ENCODE measurements at regions not wholly inside any gene's neighbourhood (a gene's known extent, or its start where the extent isn't known, plus 50 kb on each side); places are given as distances from the start of the nearest gene placed in this dataset.

- no peak overlapping the region for H3K9ac ChIP-seq (replicated peaks in 1 of 4; ENCODE audit: extremely low read depth in 1 of 4, low read depth in 3 of 4, low read length in 3 of 4)
- WGBS, 2 experiments (ENCODE audit: extremely low coverage in 1 of 2, insufficient coverage in 1 of 2, insufficient read length in 1 of 2, insufficient replicate concordance in 2 of 2, low coverage in 1 of 2, low lambda C conversion rate in 2 of 2, missing lambda C conversion rate in 1 of 2) = 93% methylated on average over 5 of the region's 5 CpGs; no CpG with 5 or more reads in 1 of the 2 experiments
These were observed 98.3 kb upstream of the SPRED2 start for GRCh38 chr2:65530547-65531320.

More at GRCh38 chr2:65530547-65531320, 98.3 kb upstream of the SPRED2 start:
- no peaks in the 10 kb centered on the region for H3K4me1 ChIP-seq (replicated peaks in 1 of 4; ENCODE audit: control insufficient read depth in 3 of 4, insufficient read depth in 4 of 4, low read length in 3 of 4)
- TF ChIP-seq CBX5 (IDR thresholded peaks at IDR 0.05; ENCODE audit: low read depth, low read length) (no peak), GABPA (IDR thresholded peaks at IDR 0.05; ENCODE audit: borderline replicate concordance, insufficient read depth, low read length) (no peak), RFX5 (IDR thresholded peaks at IDR 0.05; ENCODE audit: borderline replicate concordance, low read depth, low read length) (no peak), FOSL1 (IDR thresholded peaks at IDR 0.05; ENCODE audit: insufficient read depth, low read depth, low read length) (no peak), POLR2AphosphoS5 (IDR thresholded peaks at IDR 0.05; ENCODE audit: low read depth, low read length) (no peak), KDM1A (IDR thresholded peaks at IDR 0.05; ENCODE audit: borderline replicate concordance, low read length) (no peak), CTBP2 (IDR thresholded peaks at IDR 0.05; ENCODE audit: borderline replicate concordance, insufficient read depth, insufficient read length, low read length) (no peak), ASH2L (IDR thresholded peaks at IDR 0.05; ENCODE audit: low read length) (no peak), RBBP5 (IDR thresholded peaks at IDR 0.05; ENCODE audit: borderline replicate concordance, low read depth, low read length) (no peak), ATF2 (IDR thresholded peaks at IDR 0.05; ENCODE audit: low read length) (no peak)
- no peaks in the 10 kb centered on the region for H4K20me1 ChIP-seq (replicated peaks in 1 of 2; ENCODE audit: control insufficient read depth in 1 of 2, insufficient read depth in 2 of 2, low read length in 2 of 2)
- no peak overlapping the region for H4K8ac ChIP-seq (ENCODE audit: extremely low read depth, insufficient read depth, low read length)
- H3K9me3 ChIP-seq (ENCODE audit: insufficient read depth in 2 of 2, low read depth in 1 of 2, low read length in 1 of 2) = no peaks in the 10 kb centered on the region
- no peak overlapping the region for H3K27ac ChIP-seq (ENCODE audit: low read depth, low read length)
- H3K36me3 ChIP-seq (ENCODE audit: control insufficient read depth in 2 of 4, insufficient read depth in 4 of 4, low read length in 3 of 4) = no peaks in the 10 kb centered on the region
- H3K4ac ChIP-seq (replicated peaks; ENCODE audit: insufficient read length, low read depth, low read length) = no peak overlapping the region
- H3K79me1 ChIP-seq (ENCODE audit: low read depth, low read length) = no peaks in the 10 kb centered on the region
- CTCF ChIA-PET (ENCODE audit: partially characterized antibody) = interaction anchor here (0.6 to 1.0 kb wide), 2 partner anchors 43 to 159 kb away, joined by 3 to 4 read pairs; no protein-coding TSS in a partner anchor
- H2BK5ac ChIP-seq (ENCODE audit: low read depth, low read length) = no peak overlapping the region
- no peak overlapping the region for H3K14ac ChIP-seq (ENCODE audit: insufficient read length)
- no peak overlapping the region for H2BK20ac ChIP-seq (ENCODE audit: low read length)
- H2BK15ac ChIP-seq (ENCODE audit: low read length) = no peak overlapping the region
- H3K4me2 ChIP-seq (ENCODE audit: insufficient read depth in 1 of 2, low read depth in 2 of 2, low read length in 2 of 2) = no peak overlapping the region
- FAIRE-seq = no peak
- no peak for DNase-seq (ENCODE audit: low read depth in 1 of 2, low spot score in 2 of 2)
- no peaks in the 10 kb centered on the region; the same call in 1 of the 2 replicates for H3K23me2 ChIP-seq (ENCODE audit: low read depth, low read length)
- H3K18ac ChIP-seq (ENCODE audit: extremely low read depth, low read length) = no peak overlapping the region
- H3K4me3 ChIP-seq (ENCODE audit: extremely low read depth in 1 of 4, insufficient read depth in 2 of 4, low read depth in 3 of 4, low read length in 4 of 4) = no peak overlapping the region
- H2AFZ ChIP-seq (ENCODE audit: low read length) = no peak overlapping the region
- no peak overlapping the region for H4K5ac ChIP-seq (ENCODE audit: insufficient read length, low read depth, low read length)
- no peak overlapping the region for H2BK12ac ChIP-seq (ENCODE audit: low read depth, low read length)
- no peak overlapping the region for H2BK120ac ChIP-seq (replicated peaks; ENCODE audit: low read depth, low read length)
- H3K27me3 ChIP-seq (replicated peaks in 1 of 4; ENCODE audit: control insufficient read depth in 3 of 4, extremely low read depth in 1 of 4, insufficient read depth in 3 of 4, low read length in 3 of 4) = no peaks in the 10 kb centered on the region
- H3K23ac ChIP-seq (ENCODE audit: insufficient read length) = no peak overlapping the region
- POLR2A ChIA-PET (ENCODE audit: partially characterized antibody) = no interaction called here
- H4K91ac ChIP-seq (replicated peaks; ENCODE audit: insufficient read length, low read length) = no peak overlapping the region
- H3K56ac ChIP-seq (replicated peaks; ENCODE audit: insufficient read length, low read depth, low read length) = no peak overlapping the region
- no peak overlapping the region for H2AK5ac ChIP-seq (ENCODE audit: low read depth, low read length)
- H3K79me2 ChIP-seq (ENCODE audit: control insufficient read depth in 1 of 2, insufficient read depth in 2 of 2, low read length in 2 of 2) = no peaks in the 10 kb centered on the region
